GM12878 (cell line): ENCODE measurements at regions not wholly inside any gene's neighbourhood (a gene's known extent, or its start where the extent isn't known, plus 50 kb on each side); places are given as distances from the start of the nearest gene placed in this dataset.

Source experiments
- ATAC-seq: fragments of 200-7000 bp; cut with Tn5 transposase; 3 replicates; pipeline ENCODE4 v1.9.1; 2020; ENCODE audit warnings: mild to moderate bottlenecking, moderate library complexity
- BruUV-seq: library from RNA; stranded (reverse); fragments of 400-500 nt; replicated peaks from 2 replicates; lab custom pipeline; 2021; lab: Mats Ljungman, UMichigan
- CTCF ChIA-PET: fragments of 300-600 bp; sonication (Branson Sonifier 250); formaldehyde crosslinking; extraction: SDS; loops from one replicate; lab custom pipeline; 2021; ENCODE audit warnings: inconsistent platforms; lab: Yijun Ruan, JAX
- POLR2A ChIA-PET: fragments of 350-600 bp; formaldehyde crosslinking; extraction: SDS; loops from one replicate; lab custom pipeline; 2021; ENCODE audit warnings: inconsistent platforms; lab: Charles Lee
- RAD21 ChIA-PET: fragments of 300-600 bp; sonication (Branson Sonifier 250); formaldehyde crosslinking; loops from one replicate; lab custom pipeline; 2023; ENCODE audit warnings: antibody characterized with exemption; ENCODE audit not compliant: unreplicated experiment; lab: Charles Lee
- SMC1A ChIA-PET: fragments of 300-600 bp; sonication (Branson Sonifier 250); formaldehyde crosslinking; loops from one replicate; lab custom pipeline; 2023; ENCODE audit not compliant: unreplicated experiment, uncharacterized antibody; lab: Charles Lee
- DNase-seq: peaks from one replicate; pipeline ENCODE4 v3.0.0-alpha.2; 2011; ENCODE audit warnings: low read depth, low spot score
- FAIRE-seq: peaks from 3 replicates; lab custom pipeline; 2011; peaks lifted over from hg19 to GRCh38; lab: Jason Lieb, UNC
- H2AFZ ChIP-seq: 2 replicates; pipeline ENCODE4 v1.6.0; 2011; ENCODE audit warnings: low read depth, low read length, control low read depth; ENCODE audit not compliant: control insufficient read depth
- H3K27ac ChIP-seq: 2 replicates; pipeline ENCODE4 v1.5.1; 2011; ENCODE audit warnings: control low read depth; ENCODE audit not compliant: control insufficient read depth, insufficient read depth
- H3K27me3 ChIP-seq, 2 experiments: replicated peaks in 1 of 2; 2 replicates each; pipeline versions ENCODE4 v1.6.0 to v1.6.1; 2011; ENCODE audit warnings: low read length in 1 of 2; ENCODE audit not compliant: control insufficient read depth in 2 of 2, insufficient read depth in 2 of 2
- H3K36me3 ChIP-seq, 2 experiments: 2 replicates each; pipeline ENCODE4 v1.5.1; 2011; ENCODE audit warnings: low read length in 1 of 2; ENCODE audit not compliant: control insufficient read depth in 2 of 2, insufficient read depth in 2 of 2
- H3K4me1 ChIP-seq: 2 replicates; pipeline ENCODE4 v1.6.1; 2011; ENCODE audit warnings: mild to moderate bottlenecking, low read length, moderate library complexity, mixed read lengths; ENCODE audit not compliant: control insufficient read depth, insufficient read depth
- H3K4me2 ChIP-seq: 2 replicates; pipeline ENCODE4 v1.6.0; 2011; ENCODE audit warnings: control low read depth; ENCODE audit not compliant: control insufficient read depth, insufficient read depth
- H3K4me3 ChIP-seq: fragments of 200-600 bp; sonication (generic); 2 replicates; pipeline ENCODE4 v1.5.1; 2016
- H3K79me2 ChIP-seq: 2 replicates; pipeline ENCODE4 v1.6.0; 2011; ENCODE audit warnings: low read length; ENCODE audit not compliant: control insufficient read depth, insufficient read depth
- H3K9ac ChIP-seq: 2 replicates; pipeline ENCODE4 v1.8.0; 2011; ENCODE audit warnings: low read length, control low read depth, mixed read lengths; ENCODE audit not compliant: control insufficient read depth, insufficient read depth
- H3K9me3 ChIP-seq: replicated peaks from 3 replicates; pipeline ENCODE4 v1.5.1; 2011; ENCODE audit warnings: mild to moderate bottlenecking, low read length; ENCODE audit not compliant: control insufficient read depth, insufficient read depth
- H4K20me1 ChIP-seq: 2 replicates; pipeline ENCODE4 v1.6.0; 2011; ENCODE audit not compliant: control insufficient read depth, insufficient read depth
- ASH2L ChIP-seq: fragments of 300-600, 200-600 bp; sonication (generic); IDR thresholded peaks from 2 replicates; pipeline ENCODE4 v1.6.1; 2017; ENCODE audit warnings: low read depth, mild to moderate bottlenecking, borderline replicate concordance
- ATF2 ChIP-seq: IDR thresholded peaks from 2 replicates; pipeline ENCODE4 v1.6.1; 2012; ENCODE audit warnings: low read length, inconsistent platforms
- CEBPZ ChIP-seq: fragments of 150-350 bp; IDR thresholded peaks from 2 replicates; pipeline ENCODE4 v1.6.1; 2016; ENCODE audit warnings: low read depth, low read length
- E2F4 ChIP-seq: IDR thresholded peaks from 2 replicates; pipeline ENCODE4 v1.6.1; 2012; ENCODE audit warnings: low read depth, low read length, improper control_type of control experiment
- EP300 ChIP-seq, 2 experiments: fragments of 150-350 bp in 1 of 2; IDR thresholded peaks; 2 replicates each; pipeline ENCODE4 v1.6.1; 2011 to 2012; ENCODE audit warnings: low read depth in 2 of 2, low read length in 2 of 2, borderline replicate concordance in 1 of 2, improper control_type of control experiment in 1 of 2, inconsistent platforms in 1 of 2; ENCODE audit not compliant: control insufficient read depth in 1 of 2
- IRF3 ChIP-seq: fragments of 450-650 bp; IDR thresholded peaks from 2 replicates; pipeline ENCODE4 v1.6.1; 2014; ENCODE audit warnings: mild to moderate bottlenecking
- SIN3A ChIP-seq: IDR thresholded peaks from 2 replicates; pipeline ENCODE4 v1.6.1; 2012; ENCODE audit warnings: low read depth, low read length, improper control_type of control experiment
- SKIL ChIP-seq: fragments of 450-650 bp; IDR thresholded peaks from 2 replicates; pipeline ENCODE4 v1.6.1; 2017; ENCODE audit warnings: mild to moderate bottlenecking, low read depth, inconsistent platforms; ENCODE audit not compliant: poor library complexity, severe bottlenecking
- SUZ12 ChIP-seq: fragments of 200-600 bp; sonication (generic); IDR thresholded peaks from one replicate; pipeline ENCODE4 v1.6.1; 2018; ENCODE audit warnings: antibody characterized with exemption, mild to moderate bottlenecking; ENCODE audit not compliant: unreplicated experiment
- TCF12 ChIP-seq: IDR thresholded peaks from 2 replicates; pipeline ENCODE4 v1.6.1; 2011; ENCODE audit warnings: low read depth, mild to moderate bottlenecking, low read length
- ZNF207 ChIP-seq: fragments of 450-650 bp; IDR thresholded peaks from 2 replicates; pipeline ENCODE4 v1.6.1; 2014; ENCODE audit warnings: antibody characterized with exemption, mild to moderate bottlenecking, borderline replicate concordance
- WGBS: methylation state at CpG from one replicate; pipeline ENCODE4 v1.1.6; 2016; ENCODE audit warnings: low lambda C conversion rate; ENCODE audit not compliant: insufficient replicate concordance, insufficient coverage; ENCODE audit errors: missing lambda C conversion rate; 5-methylcytosine and 5-hydroxymethylcytosine counted together
- in situ Hi-C: fragments of 300-500 bp; cut with MboI; formaldehyde crosslinking; loops from 9 replicates; pipeline ENCODE4 v1.14.3; 2018; ENCODE audit warnings: mixed read lengths
- intact Hi-C: fragments of 100-400 bp; cut with micrococcal nuclease; formaldehyde crosslinking; loops from one replicate; pipeline ENCODE4 v1.14.2; 2022; ENCODE audit not compliant: unreplicated experiment

- TF ChIP-seq IRF3 (no peak), SKIL (no peak)
- TF ChIP-seq, all 136 proteins: peak for 0
These were observed 278.9 kb downstream of the SAMD5 start (continued) for GRCh38 chr6:147787417-147787816.

GRCh38 chr6:147789430-147789947 is 281.0 kb downstream of the SAMD5 start:
- Histone ChIP-seq H3K4me1 (no peaks in the 10 kb centered on the region), H3K4me3 (no peak overlapping the region), H4K20me1 (no peaks in the 10 kb centered on the region), H3K79me2 (no peaks in the 10 kb centered on the region), H2AFZ (no peak overlapping the region), H3K27me3 (no peaks in the 10 kb centered on the region), H3K4me2 (no peak overlapping the region), H3K36me3 (no peaks in the 10 kb centered on the region), H3K27ac (no peak overlapping the region), H3K9me3 (no peaks in the 10 kb centered on the region), H3K9ac (no peak overlapping the region)
- SMC1A ChIA-PET: no interaction called here
- 15% methylated on average over 4 of the region's 4 CpGs for WGBS
- ATAC-seq (no peak), DNase-seq (no peak), FAIRE-seq (no peak)
- RAD21 ChIA-PET: no interaction called here
- CTCF ChIA-PET: no interaction called here
- in situ Hi-C loops (no loop called here), intact Hi-C loops (no loop called here)
- BruUV-seq: no TSS peak
- POLR2A ChIA-PET: no interaction called here
- TF ChIP-seq EP300 (IDR thresholded peaks at IDR 0.05; ENCODE audit: borderline replicate concordance in 1 of 2, control insufficient read depth in 1 of 2, low read depth in 2 of 2, low read length in 2 of 2) (no peak), TCF12 (no peak), ASH2L (no peak), ZNF207 (no peak), E2F4 (no peak), SUZ12 (no peak), CEBPZ (no peak), SIN3A (no peak), ATF2 (no peak)
